HCT116 (cell line): ENCODE measurements at regions not wholly inside any gene's neighbourhood (a gene's known extent, or its start where the extent isn't known, plus 50 kb on each side); places are given as distances from the start of the nearest gene placed in this dataset.

Experiments
- ATAC-seq: fragments of 200-7000 bp; cut with Tn5 transposase; 2 replicates; pipeline ENCODE4 v1.9.1; 2020; ENCODE audit warnings: mild to moderate bottlenecking, moderate library complexity
- BruUV-seq: library from RNA; stranded (reverse); fragments of 400-500 nt; replicated peaks from 2 replicates; lab custom pipeline; 2021; lab: Mats Ljungman, UMichigan
- CTCF ChIA-PET: fragments of 300-600 bp; sonication (Branson Sonifier 250); formaldehyde crosslinking; loops from one replicate; lab custom pipeline; 2021; ENCODE audit warnings: antibody characterized with exemption; lab: Charles Lee
- POLR2A ChIA-PET: fragments of 300-600, 350-600 bp; sonication (Branson Sonifier 250); formaldehyde crosslinking; loops from one replicate; lab custom pipeline; 2021; ENCODE audit warnings: antibody characterized with exemption; lab: Charles Lee
- RAD21 ChIA-PET, 2 experiments: fragments of 300-600 bp; sonication (Branson Sonifier 250); formaldehyde crosslinking; loops; one replicate each; lab custom pipeline; 2023; ENCODE audit warnings: low total read pairs in 2 of 2; ENCODE audit not compliant: uncharacterized antibody in 2 of 2, unreplicated experiment in 2 of 2, low non-redundant PET in 1 of 2; lab: Charles Lee
- DNase-seq: peaks from one replicate; pipeline ENCODE4 v3.0.0-alpha.2; 2010; ENCODE audit warnings: low read depth, low spot score
- H2AFZ ChIP-seq: fragments of 200-600 bp; shearing (Covaris generic), sonication (generic); 2 replicates; pipeline ENCODE4 v1.6.1; 2017; ENCODE audit warnings: low read depth, mixed run types, mixed read lengths, antibody characterized with exemption, low read length; ENCODE audit not compliant: poor library complexity, severe bottlenecking
- H3K27ac ChIP-seq: 2 replicates; pipeline ENCODE4 v1.5.1; 2012; ENCODE audit warnings: low read depth, low read length
- H3K27me3 ChIP-seq: fragments of 200-600 bp; sonication (generic); 2 replicates; pipeline ENCODE4 v1.6.1; 2016; ENCODE audit warnings: mixed run types, low read length, mixed read lengths; ENCODE audit not compliant: insufficient read depth
- H3K36me3 ChIP-seq, 2 experiments: fragments of 200-500 bp in 1 of 2; fragments of 200-600 bp in 1 of 2; sonication (Bioruptor generic) in 1 of 2; sonication (generic) in 1 of 2; 2 replicates each; pipeline versions ENCODE4 v1.5.1 to v1.6.1; 2014 to 2016; ENCODE audit warnings: low read length in 2 of 2, inconsistent platforms in 1 of 2, mixed read lengths in 1 of 2, mixed run types in 1 of 2; ENCODE audit not compliant: insufficient read depth in 2 of 2, control insufficient read depth in 1 of 2
- H3K4me1 ChIP-seq, 2 experiments: fragments of 200-600 bp in 1 of 2; sonication (generic) in 1 of 2; 2 replicates each; pipeline versions ENCODE4 v1.5.1 to v1.6.1; 2012 to 2017; ENCODE audit warnings: low read length in 2 of 2, inconsistent platforms in 1 of 2, mild to moderate bottlenecking in 1 of 2, mixed read lengths in 1 of 2, mixed run types in 1 of 2, moderate library complexity in 1 of 2; ENCODE audit not compliant: insufficient read depth in 2 of 2, control insufficient read depth in 1 of 2
- H3K4me2 ChIP-seq: fragments of 200-600 bp; sonication (generic); 2 replicates; pipeline ENCODE4 v1.6.1; 2017; ENCODE audit warnings: mixed run types, low read length, mixed read lengths
- H3K4me3 ChIP-seq, 2 experiments: fragments of 200-600 bp in 1 of 2; sonication (generic) in 1 of 2; replicated peaks in 1 of 2; 2 replicates each; pipeline ENCODE4 v1.5.1; 2011 to 2016; ENCODE audit warnings: low read length in 2 of 2, control low read depth in 1 of 2, low read depth in 1 of 2, mild to moderate bottlenecking in 1 of 2, mixed read lengths in 1 of 2, mixed run types in 1 of 2
- H3K79me2 ChIP-seq: fragments of 200-600 bp; sonication (generic); 2 replicates; pipeline ENCODE4 v1.6.1; 2017; ENCODE audit warnings: mild to moderate bottlenecking, mixed run types, low read length, moderate library complexity, mixed read lengths; ENCODE audit not compliant: insufficient read depth
- H3K9ac ChIP-seq: fragments of 200-600 bp; sonication (generic); 2 replicates; pipeline ENCODE4 v1.6.1; 2016; ENCODE audit warnings: low read length, mixed read lengths
- H3K9me2 ChIP-seq: fragments of 200-600 bp; sonication (generic), shearing (Covaris generic); 2 replicates; pipeline ENCODE4 v1.6.1; 2017; ENCODE audit warnings: mixed run types, mild to moderate bottlenecking, moderate library complexity; ENCODE audit not compliant: insufficient read depth
- H3K9me3 ChIP-seq, 2 experiments: fragments of 200-500 bp in 1 of 2; fragments of 200-600 bp in 1 of 2; sonication (Bioruptor generic) in 1 of 2; sonication (generic) in 1 of 2; 2 replicates each; pipeline ENCODE4 v1.6.1; 2014 to 2017; ENCODE audit warnings: low read length in 2 of 2, mixed read lengths in 2 of 2, inconsistent platforms in 1 of 2, low read depth in 1 of 2, mild to moderate bottlenecking in 1 of 2, mixed run types in 1 of 2, moderate library complexity in 1 of 2; ENCODE audit not compliant: control insufficient read depth in 1 of 2, insufficient read depth in 1 of 2
- H4K20me1 ChIP-seq: fragments of 200-600 bp; sonication (generic), shearing (Covaris generic); 2 replicates; pipeline ENCODE4 v1.6.1; 2017; ENCODE audit warnings: mixed run types, mild to moderate bottlenecking, moderate library complexity; ENCODE audit not compliant: insufficient read depth
- CBX3 ChIP-seq: IDR thresholded peaks from 2 replicates; pipeline ENCODE4 v1.6.1; 2012; ENCODE audit warnings: low read depth
- CEBPB ChIP-seq: IDR thresholded peaks from 2 replicates; pipeline ENCODE4 v1.6.1; 2012; ENCODE audit warnings: low read depth
- CTCF ChIP-seq, 3 experiments: fragments of 200-600 bp in 1 of 3; sonication (generic) in 1 of 3; IDR thresholded peaks in 2 of 3; conservative IDR thresholded peaks in 1 of 3; 2 replicates each; pipeline ENCODE4 v1.5.1; 2012 to 2017; ENCODE audit warnings: low read depth in 2 of 3, low read length in 2 of 3, antibody characterized with exemption in 1 of 3, borderline replicate concordance in 1 of 3, control low read depth in 1 of 3, mild to moderate bottlenecking in 1 of 3, mixed read lengths in 1 of 3, mixed run types in 1 of 3, moderate library complexity in 1 of 3; ENCODE audit not compliant: insufficient read depth in 1 of 3
- EGR1 ChIP-seq: IDR thresholded peaks from 2 replicates; pipeline ENCODE4 v1.6.1; 2012; ENCODE audit warnings: low read depth
- EZH2 ChIP-seq: fragments of 200-600 bp; sonication (generic); IDR thresholded peaks from 2 replicates; pipeline ENCODE4 v1.6.1; 2017; ENCODE audit warnings: antibody characterized with exemption, mixed run types
- EZH2phosphoT487 ChIP-seq: fragments of 200-600 bp; IDR thresholded peaks from 2 replicates; pipeline ENCODE4 v1.6.1; 2018; ENCODE audit warnings: antibody characterized with exemption, borderline replicate concordance
- JUND ChIP-seq: IDR thresholded peaks from 2 replicates; pipeline ENCODE4 v1.6.1; 2012
- MAX ChIP-seq: IDR thresholded peaks from 2 replicates; pipeline ENCODE4 v1.6.1; 2012
- POLR2AphosphoS5 ChIP-seq: IDR thresholded peaks from 2 replicates; pipeline ENCODE4 v1.6.1; 2011; ENCODE audit warnings: mild to moderate bottlenecking, low read depth, low read length, moderate library complexity
- RAD21 ChIP-seq: IDR thresholded peaks from 2 replicates; pipeline ENCODE4 v1.6.1; 2012; ENCODE audit warnings: low read depth, mild to moderate bottlenecking
- REST ChIP-seq: IDR thresholded peaks from 2 replicates; pipeline ENCODE4 v1.6.1; 2012; ENCODE audit warnings: low read depth
- SIN3A ChIP-seq: IDR thresholded peaks from 2 replicates; pipeline ENCODE4 v1.6.1; 2012; ENCODE audit warnings: low read depth
- SP1 ChIP-seq: IDR thresholded peaks from 2 replicates; pipeline ENCODE4 v1.6.1; 2012; ENCODE audit warnings: low read depth
- SRF ChIP-seq: IDR thresholded peaks from 2 replicates; pipeline ENCODE4 v1.6.1; 2012; ENCODE audit warnings: low read depth
- TCF7L2 ChIP-seq: IDR thresholded peaks from 2 replicates; pipeline ENCODE4 v1.7.0; 2011; ENCODE audit warnings: borderline replicate concordance, inconsistent platforms; ENCODE audit not compliant: insufficient read depth, insufficient read length; ENCODE audit errors: extremely low read depth
- YY1 ChIP-seq: IDR thresholded peaks from 2 replicates; pipeline ENCODE4 v1.6.1; 2011; ENCODE audit warnings: low read length, low read depth, moderate library complexity, mild to moderate bottlenecking; ENCODE audit not compliant: insufficient replicate concordance; ENCODE audit errors: extremely low read depth
- ZBTB33 ChIP-seq: IDR thresholded peaks from 2 replicates; pipeline ENCODE4 v1.6.1; 2011; ENCODE audit warnings: mild to moderate bottlenecking, low read length, moderate library complexity; ENCODE audit not compliant: insufficient replicate concordance; ENCODE audit errors: extremely low read depth
- ZFX ChIP-seq: fragments of 450-650 bp; IDR thresholded peaks from 2 replicates; pipeline ENCODE4 v1.6.1; 2017
- ZNF274 ChIP-seq: fragments of 200-500 bp; sonication (Bioruptor generic); IDR thresholded peaks from 2 replicates; pipeline ENCODE4 v1.6.1; 2014; ENCODE audit warnings: mild to moderate bottlenecking, low read depth, low read length, inconsistent platforms
- intact Hi-C: fragments of 100-400 bp; cut with micrococcal nuclease; formaldehyde crosslinking; loops from 2 replicates; pipeline ENCODE4 v1.10.0; 2022

- Histone ChIP-seq H3K27me3 (no peaks in the 10 kb centered on the region), H3K79me2 (no peaks in the 10 kb centered on the region), H3K9me3 (no peaks in the 10 kb centered on the region), H3K4me1 (no peaks in the 10 kb centered on the region), H3K36me3 (no peaks in the 10 kb centered on the region), H4K20me1 (no peaks in the 10 kb centered on the region), H3K9me2 (no peaks in the 10 kb centered on the region; the same call in 1 of the 2 replicates), H2AFZ (no peak overlapping the region), H3K27ac (no peak overlapping the region), H3K9ac (no peak overlapping the region), H3K4me3 (no peak overlapping the region), H3K4me2 (no peak overlapping the region)
- CTCF ChIA-PET: no interaction called here
- POLR2A ChIA-PET: no interaction called here
- intact Hi-C loops: no loop called here
- DNase-seq: no peak
- BruUV-seq: no TSS peak
- ATAC-seq: no peak
- no peak for TF ChIP-seq REST
- no peak for TF ChIP-seq EGR1
- no peak for TF ChIP-seq CEBPB
- no peak for TF ChIP-seq YY1
- TF ChIP-seq CBX3: no peak
- no peak for TF ChIP-seq SIN3A
- TF ChIP-seq ZNF274: no peak
- no peak for TF ChIP-seq EZH2phosphoT487
- TF ChIP-seq MAX: no peak
- TF ChIP-seq JUND: no peak
- no peak for TF ChIP-seq TCF7L2
- no peak for TF ChIP-seq POLR2AphosphoS5
- no peak for TF ChIP-seq CTCF (IDR thresholded peaks at IDR 0.05 in 2 of 3, conservative IDR thresholded peaks at IDR 0.05 in 1 of 3; ENCODE audit: borderline replicate concordance in 1 of 3, insufficient read depth in 1 of 3, low read depth in 2 of 3, low read length in 2 of 3)
- TF ChIP-seq RAD21: no peak
- TF ChIP-seq SP1: no peak
- no peak for TF ChIP-seq SRF
- TF ChIP-seq ZFX: no peak
- TF ChIP-seq EZH2: no peak
- no peak for TF ChIP-seq ZBTB33
- RAD21 ChIA-PET: no interaction called here
Measured at GRCh38 chr6:141151710-141152417, 980.9 kb upstream of the GJE1 start.
